NB4 (cell line): ENCODE measurements at regions not wholly inside any gene's neighbourhood (a gene's known extent, or its start where the extent isn't known, plus 50 kb on each side); places are given as distances from the start of the nearest gene placed in this dataset.

Experiments used
- MYC ChIP-seq: IDR thresholded peaks from 2 replicates; pipeline ENCODE4 v1.6.1; 2011; ENCODE audit warnings: low read depth, low read length
- POLR2A ChIP-seq: IDR thresholded peaks from 2 replicates; pipeline ENCODE4 v1.6.1; 2011; ENCODE audit warnings: mild to moderate bottlenecking; ENCODE audit not compliant: insufficient read length; ENCODE audit errors: extremely low read depth
- TF ChIP-seq, protein P1 (sequence below): IDR thresholded peaks from one replicate; pipeline ENCODE4 v1.5.1; 2012; ENCODE audit warnings: low read depth, low read length
- TF ChIP-seq, protein P2 (sequence below): IDR thresholded peaks from 2 replicates; pipeline ENCODE4 v1.6.1; 2011; ENCODE audit warnings: low read depth, low read length

DNA sequence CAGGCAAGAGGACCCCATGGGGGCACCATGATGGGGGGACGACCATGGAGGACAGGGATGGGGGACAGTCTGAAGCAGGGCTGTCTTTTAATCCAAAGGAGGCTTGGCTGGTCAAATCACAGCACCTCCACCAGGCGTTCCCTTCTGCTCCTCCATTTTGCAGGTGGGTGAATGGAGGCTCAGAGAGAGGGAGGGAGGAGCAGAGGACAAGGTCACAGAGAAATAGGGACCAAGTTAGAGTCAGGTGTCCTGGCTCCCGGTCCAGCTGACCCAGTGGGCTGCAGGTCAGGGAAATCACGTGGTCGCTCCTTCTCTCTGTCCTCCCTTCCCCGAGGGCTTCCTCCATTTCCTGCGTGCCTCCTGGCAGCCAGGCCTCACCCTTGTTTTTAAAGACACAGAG, 156.4 kb upstream of the SMIM23 start:
- TF ChIP-seq, protein P1, sequence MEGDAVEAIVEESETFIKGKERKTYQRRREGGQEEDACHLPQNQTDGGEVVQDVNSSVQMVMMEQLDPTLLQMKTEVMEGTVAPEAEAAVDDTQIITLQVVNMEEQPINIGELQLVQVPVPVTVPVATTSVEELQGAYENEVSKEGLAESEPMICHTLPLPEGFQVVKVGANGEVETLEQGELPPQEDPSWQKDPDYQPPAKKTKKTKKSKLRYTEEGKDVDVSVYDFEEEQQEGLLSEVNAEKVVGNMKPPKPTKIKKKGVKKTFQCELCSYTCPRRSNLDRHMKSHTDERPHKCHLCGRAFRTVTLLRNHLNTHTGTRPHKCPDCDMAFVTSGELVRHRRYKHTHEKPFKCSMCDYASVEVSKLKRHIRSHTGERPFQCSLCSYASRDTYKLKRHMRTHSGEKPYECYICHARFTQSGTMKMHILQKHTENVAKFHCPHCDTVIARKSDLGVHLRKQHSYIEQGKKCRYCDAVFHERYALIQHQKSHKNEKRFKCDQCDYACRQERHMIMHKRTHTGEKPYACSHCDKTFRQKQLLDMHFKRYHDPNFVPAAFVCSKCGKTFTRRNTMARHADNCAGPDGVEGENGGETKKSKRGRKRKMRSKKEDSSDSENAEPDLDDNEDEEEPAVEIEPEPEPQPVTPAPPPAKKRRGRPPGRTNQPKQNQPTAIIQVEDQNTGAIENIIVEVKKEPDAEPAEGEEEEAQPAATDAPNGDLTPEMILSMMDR = no peak
- no peak for TF ChIP-seq POLR2A
- TF ChIP-seq, protein P2, sequence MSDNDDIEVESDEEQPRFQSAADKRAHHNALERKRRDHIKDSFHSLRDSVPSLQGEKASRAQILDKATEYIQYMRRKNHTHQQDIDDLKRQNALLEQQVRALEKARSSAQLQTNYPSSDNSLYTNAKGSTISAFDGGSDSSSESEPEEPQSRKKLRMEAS = no peak
- no peak for TF ChIP-seq MYC
